ENCODE measurements at regions not wholly inside any gene's neighbourhood (a gene's known extent, or its start where the extent isn't known, plus 50 kb on each side); places are given as distances from the start of the nearest gene placed in this dataset.

DNA sequence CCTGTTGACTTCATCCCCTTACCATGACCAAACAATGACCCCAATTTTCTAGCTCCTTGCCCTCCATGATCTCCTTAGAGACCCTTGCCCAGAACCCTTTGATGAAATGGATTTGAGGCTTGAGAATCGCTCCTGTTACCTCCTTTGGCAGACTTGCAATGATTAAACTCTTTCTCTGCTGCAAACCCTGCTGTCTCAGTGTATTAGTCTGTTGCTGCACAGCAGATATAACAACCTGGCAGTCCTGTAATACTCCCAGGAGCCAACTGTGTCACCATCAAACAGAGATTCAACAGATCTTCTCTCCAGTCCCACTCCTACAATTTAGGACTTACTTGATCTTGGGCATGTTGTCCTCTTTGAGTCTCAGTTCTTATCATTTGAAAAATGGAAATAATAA lies 242.9 kb downstream of the HRH4 start:
- TF ChIP-seq POLR2AphosphoS5 (IDR thresholded peaks at IDR 0.05; ENCODE audit: low read depth, low read length) (no peak), TAF1 (IDR thresholded peaks at IDR 0.05; ENCODE audit: borderline replicate concordance, insufficient read depth, low read length) (no peak), SIN3A (IDR thresholded peaks at IDR 0.05; ENCODE audit: borderline replicate concordance, insufficient read depth, low read length) (no peak), FOXP2 (optimal IDR thresholded peaks at IDR 0.05; ENCODE audit: borderline replicate concordance, extremely low read depth, extremely low read length, insufficient read depth) (no peak)
- TF ChIP-seq, protein P1, sequence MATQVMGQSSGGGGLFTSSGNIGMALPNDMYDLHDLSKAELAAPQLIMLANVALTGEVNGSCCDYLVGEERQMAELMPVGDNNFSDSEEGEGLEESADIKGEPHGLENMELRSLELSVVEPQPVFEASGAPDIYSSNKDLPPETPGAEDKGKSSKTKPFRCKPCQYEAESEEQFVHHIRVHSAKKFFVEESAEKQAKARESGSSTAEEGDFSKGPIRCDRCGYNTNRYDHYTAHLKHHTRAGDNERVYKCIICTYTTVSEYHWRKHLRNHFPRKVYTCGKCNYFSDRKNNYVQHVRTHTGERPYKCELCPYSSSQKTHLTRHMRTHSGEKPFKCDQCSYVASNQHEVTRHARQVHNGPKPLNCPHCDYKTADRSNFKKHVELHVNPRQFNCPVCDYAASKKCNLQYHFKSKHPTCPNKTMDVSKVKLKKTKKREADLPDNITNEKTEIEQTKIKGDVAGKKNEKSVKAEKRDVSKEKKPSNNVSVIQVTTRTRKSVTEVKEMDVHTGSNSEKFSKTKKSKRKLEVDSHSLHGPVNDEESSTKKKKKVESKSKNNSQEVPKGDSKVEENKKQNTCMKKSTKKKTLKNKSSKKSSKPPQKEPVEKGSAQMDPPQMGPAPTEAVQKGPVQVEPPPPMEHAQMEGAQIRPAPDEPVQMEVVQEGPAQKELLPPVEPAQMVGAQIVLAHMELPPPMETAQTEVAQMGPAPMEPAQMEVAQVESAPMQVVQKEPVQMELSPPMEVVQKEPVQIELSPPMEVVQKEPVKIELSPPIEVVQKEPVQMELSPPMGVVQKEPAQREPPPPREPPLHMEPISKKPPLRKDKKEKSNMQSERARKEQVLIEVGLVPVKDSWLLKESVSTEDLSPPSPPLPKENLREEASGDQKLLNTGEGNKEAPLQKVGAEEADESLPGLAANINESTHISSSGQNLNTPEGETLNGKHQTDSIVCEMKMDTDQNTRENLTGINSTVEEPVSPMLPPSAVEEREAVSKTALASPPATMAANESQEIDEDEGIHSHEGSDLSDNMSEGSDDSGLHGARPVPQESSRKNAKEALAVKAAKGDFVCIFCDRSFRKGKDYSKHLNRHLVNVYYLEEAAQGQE (IDR thresholded peaks at IDR 0.05; ENCODE audit: insufficient read depth in 1 of 2, low read depth in 2 of 2, low read length in 2 of 2) = no peak

DNA sequence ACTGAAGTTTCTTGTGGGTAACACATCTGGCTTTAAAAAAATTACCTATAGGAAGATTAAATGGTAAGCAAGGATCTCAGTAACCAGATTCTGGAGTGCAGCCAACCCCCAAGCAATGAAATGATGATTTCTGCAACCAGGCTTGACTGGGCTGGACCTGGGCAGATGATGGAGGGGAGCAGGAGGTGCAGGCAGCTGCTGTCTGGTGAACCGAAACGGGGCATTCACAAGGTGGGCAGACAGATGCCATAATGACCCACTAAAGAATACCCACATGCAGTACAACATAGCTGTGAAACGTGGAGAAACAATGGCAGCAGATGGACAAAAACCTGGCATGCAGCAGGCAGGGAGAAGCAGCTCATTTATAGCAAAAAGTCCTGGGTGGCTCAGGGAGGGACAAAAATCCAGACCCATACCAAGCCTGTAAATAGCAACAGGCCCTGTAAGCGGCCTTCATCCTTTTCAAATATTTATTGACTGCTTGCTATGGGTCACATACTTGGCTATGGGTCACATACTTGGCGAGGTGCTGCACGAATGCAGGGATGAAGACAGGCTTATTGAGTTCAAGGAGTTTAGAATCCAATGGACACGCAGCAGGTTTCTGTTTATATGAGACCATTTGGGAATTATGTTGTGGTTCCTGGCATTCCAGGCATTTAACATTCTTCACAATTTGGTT lies 244.7 kb downstream of the HRH4 start:
- TF ChIP-seq TAF1 (IDR thresholded peaks at IDR 0.05; ENCODE audit: borderline replicate concordance, insufficient read depth, low read length) (no peak), POLR2AphosphoS5 (IDR thresholded peaks at IDR 0.05; ENCODE audit: low read depth, low read length) (no peak), SIN3A (IDR thresholded peaks at IDR 0.05; ENCODE audit: borderline replicate concordance, insufficient read depth, low read length) (no peak), FOXP2 (optimal IDR thresholded peaks at IDR 0.05; ENCODE audit: borderline replicate concordance, extremely low read depth, extremely low read length, insufficient read depth) (no peak)
- TF ChIP-seq, protein P1 (IDR thresholded peaks at IDR 0.05; ENCODE audit: insufficient read depth in 1 of 2, low read depth in 2 of 2, low read length in 2 of 2) = no peak

DNA sequence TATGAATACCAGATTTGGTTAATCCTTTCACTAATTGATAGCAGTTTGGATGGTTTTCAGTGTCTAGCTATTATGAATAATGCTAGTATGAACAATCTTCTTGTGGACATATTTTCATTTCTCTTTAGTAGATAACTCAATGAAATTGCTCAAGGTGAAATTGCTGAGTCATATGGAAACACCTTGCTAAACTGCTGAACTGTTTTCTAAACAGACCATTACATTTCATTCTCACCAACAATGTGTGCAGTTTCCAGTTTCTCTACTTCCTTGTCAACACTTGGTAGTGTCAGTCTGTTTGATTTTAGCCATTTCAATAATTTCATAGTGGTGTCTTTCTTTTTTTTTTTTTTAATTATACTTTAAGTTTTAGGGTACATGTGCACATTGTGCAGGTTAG lies 250.0 kb downstream of the HRH4 start:
- TF ChIP-seq SIN3A (IDR thresholded peaks at IDR 0.05; ENCODE audit: borderline replicate concordance, insufficient read depth, low read length) (no peak), POLR2AphosphoS5 (IDR thresholded peaks at IDR 0.05; ENCODE audit: low read depth, low read length) (no peak), FOXP2 (optimal IDR thresholded peaks at IDR 0.05; ENCODE audit: borderline replicate concordance, extremely low read depth, extremely low read length, insufficient read depth) (no peak), TAF1 (IDR thresholded peaks at IDR 0.05; ENCODE audit: borderline replicate concordance, insufficient read depth, low read length) (no peak)
- TF ChIP-seq, protein P1 (IDR thresholded peaks at IDR 0.05; ENCODE audit: insufficient read depth in 1 of 2, low read depth in 2 of 2, low read length in 2 of 2) = no peak

DNA sequence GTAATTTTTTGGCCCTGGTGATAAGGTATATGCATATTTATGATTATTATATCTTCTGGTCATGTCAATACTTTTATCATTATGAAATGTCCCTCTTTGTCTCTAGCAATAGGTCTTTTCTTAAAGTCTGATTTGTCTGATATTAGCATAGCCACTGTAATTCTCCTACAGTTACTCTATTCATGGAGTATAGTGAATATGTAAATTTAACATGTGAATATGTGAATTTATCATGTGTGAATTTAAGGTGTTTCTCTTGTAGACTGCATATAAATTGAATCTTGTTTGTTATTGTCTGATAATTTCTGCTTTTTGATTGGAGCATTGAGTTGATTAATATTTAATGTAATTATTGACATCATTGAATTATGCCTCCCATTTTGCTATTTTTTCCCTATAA lies 259.4 kb downstream of the HRH4 start:
- TF ChIP-seq TAF1 (IDR thresholded peaks at IDR 0.05; ENCODE audit: borderline replicate concordance, insufficient read depth, low read length) (no peak), SIN3A (IDR thresholded peaks at IDR 0.05; ENCODE audit: borderline replicate concordance, insufficient read depth, low read length) (no peak), FOXP2 (optimal IDR thresholded peaks at IDR 0.05; ENCODE audit: borderline replicate concordance, extremely low read depth, extremely low read length, insufficient read depth) (no peak), POLR2AphosphoS5 (IDR thresholded peaks at IDR 0.05; ENCODE audit: low read depth, low read length) (no peak)
- TF ChIP-seq, protein P1 (IDR thresholded peaks at IDR 0.05; ENCODE audit: insufficient read depth in 1 of 2, low read depth in 2 of 2, low read length in 2 of 2) = no peak
